Stimulated activated naive CD8-positive, alpha-beta T cell treated with anti-CD3 and anti-CD28 coated beads, Interleukin-15, Interleukin-2, amounts not matched to agents 100 U/mL and 50 U/mL, for 24 hours (primary cell): ENCODE measurements at regions not wholly inside any gene's neighbourhood (a gene's known extent, or its start where the extent isn't known, plus 50 kb on each side); places are given as distances from the start of the nearest gene placed in this dataset.
"Not testable (repeated sequence)": the region's sequence is repeated elsewhere in the genome, so short reads cannot be mapped to it uniquely, and the experiment has no call there.

Experiments
- ATAC-seq: fragments of 150-1000 bp; cut with Tn5 transposase; one replicate; pipeline ENCODE4 v1.10.0; 2021
- DNase-seq: peaks from one replicate; pipeline ENCODE4 v3.0.0; 2021

GRCh38 chr15:67944010-67944641 lies 104.3 kb upstream of the RNU6-1 start:
- no peak for ATAC-seq

GRCh38 chr15:67945131-67945530 lies 105.3 kb upstream of the RNU6-1 start:
- DNase-seq (no peak), ATAC-seq (no peak)

More at GRCh38 chr15:67944010-67944641, 104.3 kb upstream of the RNU6-1 start:
- no peak for DNase-seq

- ATAC-seq (peak; percentile 63), DNase-seq (no peak)
Measured at GRCh38 chr15:67945951-67946700, 106.3 kb upstream of the RNU6-1 start.

- ATAC-seq = no peak
Measured at GRCh38 chr15:67946701-67947100, 106.9 kb upstream of the RNU6-1 start.

GRCh38 chr15:67947254-67948039 lies 106.7 kb upstream of the PIAS1 start:
- ATAC-seq (no peak), DNase-seq (no peak)

More at GRCh38 chr15:67946701-67947100, 106.9 kb upstream of the RNU6-1 start:
- DNase-seq = no peak

- DNase-seq (no peak), ATAC-seq (no peak)
Measured at GRCh38 chr15:67948215-67948614, 105.9 kb upstream of the PIAS1 start.

- not testable (repeated sequence) for DNase-seq, ATAC-seq
Measured at GRCh38 chr15:67951187-67951586, 102.9 kb upstream of the PIAS1 start.

- no peak for ATAC-seq
Measured at GRCh38 chr15:67953299-67953698, 100.8 kb upstream of the PIAS1 start.

GRCh38 chr15:67955252-67955651 lies 98.9 kb upstream of the PIAS1 start:
- DNase-seq = no peak
- no peak for ATAC-seq

More at GRCh38 chr15:67953299-67953698, 100.8 kb upstream of the PIAS1 start:
- DNase-seq = no peak

- ATAC-seq (no peak), DNase-seq (no peak)
Measured at GRCh38 chr15:67957435-67958132, 96.5 kb upstream of the PIAS1 start.

GRCh38 chr15:67967871-67968431 lies 86.2 kb upstream of the PIAS1 start:
- ATAC-seq = peak; percentile 28
- DNase-seq = peak; percentile 20

GRCh38 chr15:67968564-67968963 lies 85.6 kb upstream of the PIAS1 start:
- ATAC-seq = no peak

GRCh38 chr15:67968966-67969365 lies 85.1 kb upstream of the PIAS1 start:
- no peak for DNase-seq

More at GRCh38 chr15:67968564-67968963, 85.6 kb upstream of the PIAS1 start:
- DNase-seq = no peak

GRCh38 chr15:67969892-67970291 lies 84.2 kb upstream of the PIAS1 start:
- no peak for ATAC-seq
- no peak for DNase-seq

More at GRCh38 chr15:67968966-67969365, 85.1 kb upstream of the PIAS1 start:
- no peak for ATAC-seq

GRCh38 chr15:67972377-67972776 lies 81.7 kb upstream of the PIAS1 start:
- DNase-seq (no peak), ATAC-seq (no peak)

- DNase-seq (no peak), ATAC-seq (no peak)
Measured at GRCh38 chr15:67973846-67974245, 80.3 kb upstream of the PIAS1 start.

GRCh38 chr15:67976506-67977073 lies 77.5 kb upstream of the PIAS1 start:
- ATAC-seq (no peak), DNase-seq (no peak)

GRCh38 chr15:67977414-67978089 lies 76.6 kb upstream of the PIAS1 start:
- ATAC-seq = no peak
- no peak for DNase-seq

GRCh38 chr15:67979281-67979680 lies 74.8 kb upstream of the PIAS1 start:
- ATAC-seq = no peak

GRCh38 chr15:67980171-67980570 lies 73.9 kb upstream of the PIAS1 start:
- no peak for DNase-seq
- no peak for ATAC-seq

More at GRCh38 chr15:67979281-67979680, 74.8 kb upstream of the PIAS1 start:
- no peak for DNase-seq
